Astrocyte (in vitro differentiated cells and primary cell): ENCODE measurements at regions not wholly inside any gene's neighbourhood (a gene's known extent, or its start where the extent isn't known, plus 50 kb on each side); places are given as distances from the start of the nearest gene placed in this dataset.

ENCODE experiments used
- DNase-seq: peaks from one replicate; pipeline ENCODE4 v3.0.0-alpha.2; 2010; ENCODE audit warnings: low read depth
- FAIRE-seq: peaks from 2 replicates; lab custom pipeline; 2011; peaks lifted over from hg19 to GRCh38; lab: Jason Lieb, UNC
- H2AFZ ChIP-seq: 2 replicates; pipeline ENCODE4 v1.6.0; 2012; ENCODE audit warnings: low read depth, low read length, inconsistent platforms
- H3K27ac ChIP-seq: 2 replicates; pipeline ENCODE4 v1.5.1; 2011; ENCODE audit warnings: low read depth, low read length, inconsistent platforms
- H3K27me3 ChIP-seq: 2 replicates; pipeline ENCODE4 v1.6.0; 2011; ENCODE audit warnings: low read length, inconsistent platforms; ENCODE audit not compliant: insufficient read depth
- H3K36me3 ChIP-seq: 2 replicates; pipeline ENCODE4 v1.5.1; 2011; ENCODE audit warnings: low read length, inconsistent platforms; ENCODE audit not compliant: insufficient read depth
- H3K4me1 ChIP-seq: 2 replicates; pipeline ENCODE4 v1.5.1; 2011; ENCODE audit warnings: low read length, inconsistent platforms; ENCODE audit not compliant: insufficient read depth
- H3K4me2 ChIP-seq: 2 replicates; pipeline ENCODE4 v1.6.0; 2012; ENCODE audit warnings: low read length, inconsistent platforms
- H3K4me3 ChIP-seq: 2 replicates; pipeline ENCODE4 v1.5.1; 2011; ENCODE audit warnings: low read depth, mild to moderate bottlenecking, low read length, inconsistent platforms; ENCODE audit not compliant: insufficient read depth
- H3K79me2 ChIP-seq: 2 replicates; pipeline ENCODE4 v1.6.0; 2012; ENCODE audit warnings: mild to moderate bottlenecking, low read length, inconsistent platforms; ENCODE audit not compliant: insufficient read depth
- H3K9ac ChIP-seq: 2 replicates; pipeline ENCODE4 v1.6.0; 2012; ENCODE audit warnings: mild to moderate bottlenecking, low read length, inconsistent platforms
- H3K9me3 ChIP-seq: 2 replicates; pipeline ENCODE4 v1.5.1; 2012; ENCODE audit warnings: low read depth, mild to moderate bottlenecking, low read length, inconsistent platforms; ENCODE audit not compliant: insufficient read depth
- H4K20me1 ChIP-seq: 2 replicates; pipeline ENCODE4 v1.6.0; 2012; ENCODE audit warnings: low read length, inconsistent platforms; ENCODE audit not compliant: insufficient read depth
- H3K27ac Mint-ChIP-seq: one replicate; pipeline ENCODE4 v1.8.0; 2021; ENCODE audit warnings: mild to moderate bottlenecking, mixed read lengths; ENCODE audit not compliant: unreplicated experiment
- H3K27me3 Mint-ChIP-seq: one replicate; pipeline ENCODE4 v1.8.0; 2021; ENCODE audit warnings: low read depth, mixed read lengths; ENCODE audit not compliant: unreplicated experiment
- H3K36me3 Mint-ChIP-seq: one replicate; pipeline ENCODE4 v1.8.0; 2021; ENCODE audit warnings: low read depth, mixed read lengths; ENCODE audit not compliant: unreplicated experiment
- H3K4me1 Mint-ChIP-seq: one replicate; pipeline ENCODE4 v1.8.0; 2021; ENCODE audit warnings: low read depth, mixed read lengths; ENCODE audit not compliant: unreplicated experiment
- H3K4me3 Mint-ChIP-seq: one replicate; pipeline ENCODE4 v1.8.0; 2021; ENCODE audit warnings: mild to moderate bottlenecking, moderate library complexity, mixed read lengths; ENCODE audit not compliant: unreplicated experiment
- H3K9me3 Mint-ChIP-seq: one replicate; pipeline ENCODE4 v1.8.0; 2021; ENCODE audit warnings: mild to moderate bottlenecking, mixed read lengths; ENCODE audit not compliant: unreplicated experiment
- EZH2 ChIP-seq: IDR thresholded peaks from 2 replicates; pipeline ENCODE4 v1.6.1; 2012; ENCODE audit warnings: mild to moderate bottlenecking, low read length, inconsistent platforms; ENCODE audit not compliant: insufficient read depth
- TF ChIP-seq, protein P1 (sequence below): IDR thresholded peaks from 2 replicates; pipeline ENCODE4 v1.5.1; 2011; ENCODE audit warnings: low read depth, mild to moderate bottlenecking, inconsistent platforms, low read length, moderate library complexity; ENCODE audit not compliant: insufficient read depth

DNA sequence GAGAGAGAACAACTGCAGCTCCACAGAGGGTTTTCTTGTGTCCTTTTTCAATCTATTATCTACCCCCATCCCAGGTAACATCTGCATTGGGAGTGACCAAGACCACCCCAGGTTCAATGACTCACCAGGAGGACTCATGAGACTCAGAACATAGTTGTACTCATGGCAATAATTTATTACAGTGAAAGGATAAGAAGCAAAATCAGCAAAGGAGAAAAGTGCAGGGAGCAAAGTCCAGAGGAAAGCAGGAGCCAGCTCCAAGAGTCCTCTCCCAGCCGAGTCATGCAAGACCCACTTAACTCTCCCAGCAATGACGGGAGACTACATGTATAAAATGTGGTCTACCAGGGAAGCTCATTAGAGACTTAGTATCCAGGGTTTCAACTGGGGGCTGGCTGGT lies 129.5 kb upstream of the RBPJ start:
- H2AFZ ChIP-seq = no peak overlapping the region
- DNase-seq (no peak), FAIRE-seq (no peak)
- H3K4me1 ChIP-seq = peaks cover 2% of the 10 kb centered on the region
- no peak overlapping the region for H3K27ac ChIP-seq
- no peaks in the 10 kb centered on the region for H3K36me3 ChIP-seq
- Mint-ChIP-seq H3K4me3 (no peak overlapping the region), H3K9me3 (peaks cover 1% of the 10 kb centered on the region), H3K4me1 (peaks cover 3% of the 10 kb centered on the region), H3K36me3 (no peaks in the 10 kb centered on the region), H3K27me3 (peaks cover 6% of the 10 kb centered on the region), H3K27ac (no peak overlapping the region)
- H4K20me1 ChIP-seq = no peaks in the 10 kb centered on the region
- H3K27me3 ChIP-seq = no peaks in the 10 kb centered on the region
- H3K9ac ChIP-seq = no peak overlapping the region
- H3K4me3 ChIP-seq = no peak overlapping the region
- H3K79me2 ChIP-seq = no peaks in the 10 kb centered on the region
- no peak overlapping the region for H3K4me2 ChIP-seq
- no peaks in the 10 kb centered on the region for H3K9me3 ChIP-seq
- TF ChIP-seq, protein P1, sequence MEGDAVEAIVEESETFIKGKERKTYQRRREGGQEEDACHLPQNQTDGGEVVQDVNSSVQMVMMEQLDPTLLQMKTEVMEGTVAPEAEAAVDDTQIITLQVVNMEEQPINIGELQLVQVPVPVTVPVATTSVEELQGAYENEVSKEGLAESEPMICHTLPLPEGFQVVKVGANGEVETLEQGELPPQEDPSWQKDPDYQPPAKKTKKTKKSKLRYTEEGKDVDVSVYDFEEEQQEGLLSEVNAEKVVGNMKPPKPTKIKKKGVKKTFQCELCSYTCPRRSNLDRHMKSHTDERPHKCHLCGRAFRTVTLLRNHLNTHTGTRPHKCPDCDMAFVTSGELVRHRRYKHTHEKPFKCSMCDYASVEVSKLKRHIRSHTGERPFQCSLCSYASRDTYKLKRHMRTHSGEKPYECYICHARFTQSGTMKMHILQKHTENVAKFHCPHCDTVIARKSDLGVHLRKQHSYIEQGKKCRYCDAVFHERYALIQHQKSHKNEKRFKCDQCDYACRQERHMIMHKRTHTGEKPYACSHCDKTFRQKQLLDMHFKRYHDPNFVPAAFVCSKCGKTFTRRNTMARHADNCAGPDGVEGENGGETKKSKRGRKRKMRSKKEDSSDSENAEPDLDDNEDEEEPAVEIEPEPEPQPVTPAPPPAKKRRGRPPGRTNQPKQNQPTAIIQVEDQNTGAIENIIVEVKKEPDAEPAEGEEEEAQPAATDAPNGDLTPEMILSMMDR = no peak
- TF ChIP-seq EZH2 = no peak

DNA sequence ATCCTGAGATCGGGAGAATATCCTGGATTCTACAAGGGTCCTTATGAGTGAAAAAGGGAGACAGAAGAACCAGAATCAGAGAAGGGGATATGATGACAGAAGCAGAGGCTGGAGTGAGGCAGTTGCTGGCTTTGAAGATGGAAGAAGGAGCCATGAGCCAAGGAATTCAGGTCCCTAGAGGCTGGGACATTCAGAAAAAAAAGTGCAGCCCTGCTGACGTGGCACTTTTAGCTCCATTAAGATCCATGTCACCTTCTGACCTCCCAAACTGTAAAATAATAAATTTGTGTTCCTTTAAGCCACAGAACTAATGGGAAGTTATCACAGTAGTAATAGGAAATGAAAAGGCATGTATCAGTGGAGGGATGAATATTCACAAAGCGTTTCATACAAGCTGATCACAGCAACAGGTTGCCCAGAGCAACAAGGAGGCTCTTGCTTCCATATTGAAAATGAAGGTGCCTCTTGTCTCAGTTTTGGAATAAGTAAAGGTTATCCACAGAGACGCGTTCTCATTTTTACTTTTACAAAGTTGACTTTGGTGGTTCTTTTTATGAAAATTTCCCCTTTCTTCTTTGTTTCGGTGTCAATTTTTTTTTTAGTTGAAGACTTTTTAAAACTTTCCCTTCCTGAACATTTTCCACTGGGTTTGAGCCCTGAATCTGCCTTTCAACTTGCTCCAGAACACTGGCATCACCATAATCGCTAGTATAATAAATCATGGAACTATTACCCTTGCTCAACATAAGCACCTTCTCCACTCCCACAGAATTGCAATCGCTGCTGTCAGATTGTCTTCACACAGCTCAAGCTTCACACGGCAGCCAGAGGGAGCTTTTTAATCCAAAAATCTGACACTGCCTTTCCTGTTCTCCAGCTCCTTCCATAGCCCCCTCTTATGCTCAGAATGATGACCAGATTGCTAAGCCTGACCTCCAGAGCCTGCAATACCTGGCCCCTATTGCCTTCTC lies 127.6 kb upstream of the RBPJ start:
- Histone ChIP-seq H3K9me3 (no peaks in the 10 kb centered on the region), H3K27me3 (no peaks in the 10 kb centered on the region), H4K20me1 (no peaks in the 10 kb centered on the region), H2AFZ (no peak overlapping the region), H3K4me3 (no peak overlapping the region), H3K4me1 (peaks cover 14% of the 10 kb centered on the region), H3K9ac (no peak overlapping the region), H3K36me3 (no peaks in the 10 kb centered on the region), H3K4me2 (no peak overlapping the region), H3K79me2 (no peaks in the 10 kb centered on the region), H3K27ac (no peak overlapping the region)
- TF ChIP-seq, protein P1 = no peak
- no peak for TF ChIP-seq EZH2
- peaks cover 6% of the 10 kb centered on the region for H3K27me3 Mint-ChIP-seq
- H3K4me1 Mint-ChIP-seq = peaks cover 11% of the 10 kb centered on the region
- H3K9me3 Mint-ChIP-seq = peaks cover 1% of the 10 kb centered on the region
- no peak overlapping the region for H3K27ac Mint-ChIP-seq
- no peak for DNase-seq
- no peak overlapping the region for H3K4me3 Mint-ChIP-seq
- no peaks in the 10 kb centered on the region for H3K36me3 Mint-ChIP-seq
- FAIRE-seq = no peak

DNA sequence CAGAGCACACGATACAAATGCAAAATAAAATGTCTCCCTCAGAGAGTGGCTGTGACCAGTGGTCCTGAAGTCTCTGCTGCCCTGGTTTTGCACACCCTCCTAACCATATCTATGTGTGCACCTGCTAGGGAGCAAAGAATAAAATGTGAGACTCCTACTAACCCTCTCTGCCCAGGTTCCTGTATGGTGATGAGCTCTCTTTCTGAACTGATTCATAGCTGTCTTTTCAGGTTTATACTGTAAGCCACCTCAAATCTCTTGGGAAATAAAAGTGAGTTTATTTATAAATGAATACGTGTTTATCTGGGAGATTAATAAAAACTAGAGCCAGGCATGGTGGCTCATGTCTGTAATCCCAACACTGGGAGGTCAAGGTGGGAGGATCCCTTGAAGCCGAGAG lies 126.0 kb upstream of the RBPJ start:
- DNase-seq = no peak
- H3K27me3 ChIP-seq = no peaks in the 10 kb centered on the region
- Mint-ChIP-seq H3K27ac (no peak overlapping the region), H3K4me1 (peaks cover 13% of the 10 kb centered on the region), H3K4me3 (no peak overlapping the region), H3K36me3 (no peaks in the 10 kb centered on the region), H3K9me3 (peaks cover 6% of the 10 kb centered on the region), H3K27me3 (peaks cover 8% of the 10 kb centered on the region)
- H4K20me1 ChIP-seq = no peaks in the 10 kb centered on the region
- H3K27ac ChIP-seq = no peak overlapping the region
- no peaks in the 10 kb centered on the region for H3K79me2 ChIP-seq
- H2AFZ ChIP-seq = no peak overlapping the region
- no peaks in the 10 kb centered on the region for H3K9me3 ChIP-seq
- H3K36me3 ChIP-seq = no peaks in the 10 kb centered on the region
- no peak for FAIRE-seq
- peaks cover 17% of the 10 kb centered on the region for H3K4me1 ChIP-seq
- no peak for TF ChIP-seq EZH2
- TF ChIP-seq, protein P1 = no peak
- H3K9ac ChIP-seq = no peak overlapping the region
- H3K4me3 ChIP-seq = no peak overlapping the region
- no peak overlapping the region for H3K4me2 ChIP-seq
